Activated T-cell treated with anti-CD3 and anti-CD28 coated beads, Interleukin-2, amount 50 U/mL, for 48 hours (primary cell): ENCODE measurements at regions not wholly inside any gene's neighbourhood (a gene's known extent, or its start where the extent isn't known, plus 50 kb on each side); places are given as distances from the start of the nearest gene placed in this dataset.

Experiments used
- DNase-seq, 2 experiments: peaks; one replicate each; pipeline ENCODE4 v3.0.0-alpha.2; 2020

DNA sequence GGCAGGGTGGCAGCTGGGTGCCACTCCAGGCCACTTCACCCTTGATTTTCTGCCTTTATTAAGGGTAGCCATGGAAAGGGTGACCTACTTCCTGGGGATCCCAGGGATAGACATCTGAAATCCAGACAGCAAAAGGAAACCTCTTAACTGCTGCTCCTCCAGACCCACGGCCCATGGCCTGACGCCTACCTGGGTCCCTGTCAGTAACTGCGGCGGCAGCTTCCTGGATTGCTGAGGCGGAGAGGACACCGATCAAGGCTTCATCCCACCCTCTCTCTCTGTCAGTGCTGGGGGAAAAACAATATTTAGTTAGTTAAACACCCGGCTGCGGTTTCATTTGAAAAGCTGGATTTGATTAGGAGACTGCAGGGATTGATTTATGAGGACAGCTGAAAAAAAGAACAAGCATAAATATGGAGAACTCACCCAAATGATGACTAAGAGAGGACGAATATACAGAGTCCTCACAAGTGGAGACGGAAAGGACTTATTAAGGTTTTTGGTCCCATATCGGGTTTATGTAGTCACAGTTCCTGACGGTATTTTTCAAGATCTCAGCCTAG, 158.7 kb upstream of the KLF4 start:
- no peak for DNase-seq

DNA sequence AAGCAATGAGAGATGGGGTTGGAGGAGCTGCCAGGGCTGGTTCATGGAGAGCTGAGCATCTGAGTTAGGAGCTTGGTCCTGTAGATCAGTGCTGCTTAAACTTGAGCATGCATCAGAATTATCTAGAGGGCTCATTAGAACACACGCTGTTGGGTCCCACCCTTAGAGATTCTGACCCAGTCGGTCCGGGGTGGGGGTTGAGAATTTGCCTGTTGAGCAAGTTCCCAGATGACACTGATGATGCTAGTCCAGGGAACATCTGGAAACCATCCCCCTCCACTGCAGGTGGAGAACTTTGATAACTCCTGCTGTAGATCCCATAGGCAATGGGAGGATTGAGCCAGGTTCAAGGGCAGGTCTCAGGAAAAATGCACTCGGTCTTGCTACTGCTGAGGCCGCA, 158.0 kb upstream of the KLF4 start:
- no peak for DNase-seq

GRCh38 chr9:107647141-107647540, 157.6 kb upstream of the KLF4 start:
- no peak for DNase-seq

DNA sequence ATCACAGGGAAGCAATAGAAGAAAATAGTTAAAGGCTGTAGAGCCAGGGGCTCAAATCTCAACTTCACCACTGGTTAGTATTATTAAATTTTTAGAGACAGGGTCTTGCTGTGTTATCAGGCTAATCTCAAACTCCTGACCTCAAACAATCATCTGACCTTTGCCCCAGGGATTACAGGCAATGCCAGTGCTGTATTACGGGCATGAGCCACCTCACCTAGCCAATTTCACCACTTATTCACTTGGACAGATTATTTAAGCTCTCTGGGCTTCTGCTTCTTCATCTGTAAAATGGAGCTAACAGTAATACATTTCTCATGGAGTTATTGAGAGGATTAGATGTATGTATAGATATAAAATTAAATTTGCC, 155.9 kb upstream of the KLF4 start:
- no peak for DNase-seq

DNA sequence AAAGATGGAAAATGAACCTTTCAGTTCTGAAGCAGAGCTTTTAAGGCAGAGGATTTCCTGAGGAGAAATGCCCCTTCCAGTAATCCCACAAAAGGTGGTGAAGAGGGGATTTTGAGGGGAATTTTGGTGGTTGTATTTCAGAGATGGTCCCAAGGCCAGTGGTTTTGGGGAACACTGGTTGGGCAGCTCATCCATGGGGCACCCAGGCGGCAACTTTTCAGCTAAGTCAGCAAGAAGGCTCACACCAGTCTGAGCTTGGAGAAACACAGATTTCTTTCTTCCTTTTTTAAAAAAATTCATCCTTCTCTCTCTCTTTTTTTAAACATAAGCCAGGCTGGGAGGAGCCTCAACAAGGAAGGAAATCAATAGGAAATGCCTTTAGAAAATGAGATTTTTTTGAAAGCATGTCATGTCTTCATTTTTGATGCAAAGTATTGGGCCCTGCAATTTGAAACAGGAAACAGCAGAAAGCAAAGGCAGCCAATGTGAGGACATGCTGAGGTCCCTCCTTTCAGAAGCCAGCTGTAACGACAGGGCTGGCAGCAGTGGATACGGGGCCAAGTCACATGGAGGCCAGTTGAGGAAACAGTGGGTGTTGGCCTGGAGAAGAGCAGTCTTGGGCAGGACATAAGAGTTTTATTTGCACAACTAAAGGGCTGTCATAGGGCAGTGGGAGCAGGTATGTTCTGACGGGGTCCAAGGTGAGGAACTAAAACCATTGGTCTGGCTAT, 155.3 kb upstream of the KLF4 start:
- DNase-seq = no peak

DNA sequence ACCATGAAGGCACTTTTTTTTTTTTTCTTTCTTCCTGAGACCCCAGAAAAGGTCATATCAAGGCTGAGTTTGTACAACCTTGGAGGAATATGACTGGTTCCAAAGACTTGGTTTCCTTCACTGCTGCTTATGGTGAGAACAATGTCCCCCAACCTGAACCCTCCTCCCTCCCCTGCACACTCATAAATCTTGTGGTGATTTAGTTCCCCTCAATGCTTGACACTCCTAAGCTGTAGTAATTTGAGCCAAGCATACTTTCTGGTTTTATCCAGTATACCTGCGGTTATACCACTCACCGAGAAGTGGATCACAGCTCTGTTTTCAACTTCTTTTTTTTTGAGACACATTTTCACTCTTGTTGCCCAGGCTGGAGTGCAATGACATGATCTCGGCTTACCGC, 149.9 kb upstream of the KLF4 start:
- DNase-seq = no peak

- DNase-seq = no peak
These were observed 149.1 kb upstream of the KLF4 start for GRCh38 chr9:107638521-107639310.

GRCh38 chr9:107637421-107638420, 148.2 kb upstream of the KLF4 start:
- no peak for DNase-seq

DNA sequence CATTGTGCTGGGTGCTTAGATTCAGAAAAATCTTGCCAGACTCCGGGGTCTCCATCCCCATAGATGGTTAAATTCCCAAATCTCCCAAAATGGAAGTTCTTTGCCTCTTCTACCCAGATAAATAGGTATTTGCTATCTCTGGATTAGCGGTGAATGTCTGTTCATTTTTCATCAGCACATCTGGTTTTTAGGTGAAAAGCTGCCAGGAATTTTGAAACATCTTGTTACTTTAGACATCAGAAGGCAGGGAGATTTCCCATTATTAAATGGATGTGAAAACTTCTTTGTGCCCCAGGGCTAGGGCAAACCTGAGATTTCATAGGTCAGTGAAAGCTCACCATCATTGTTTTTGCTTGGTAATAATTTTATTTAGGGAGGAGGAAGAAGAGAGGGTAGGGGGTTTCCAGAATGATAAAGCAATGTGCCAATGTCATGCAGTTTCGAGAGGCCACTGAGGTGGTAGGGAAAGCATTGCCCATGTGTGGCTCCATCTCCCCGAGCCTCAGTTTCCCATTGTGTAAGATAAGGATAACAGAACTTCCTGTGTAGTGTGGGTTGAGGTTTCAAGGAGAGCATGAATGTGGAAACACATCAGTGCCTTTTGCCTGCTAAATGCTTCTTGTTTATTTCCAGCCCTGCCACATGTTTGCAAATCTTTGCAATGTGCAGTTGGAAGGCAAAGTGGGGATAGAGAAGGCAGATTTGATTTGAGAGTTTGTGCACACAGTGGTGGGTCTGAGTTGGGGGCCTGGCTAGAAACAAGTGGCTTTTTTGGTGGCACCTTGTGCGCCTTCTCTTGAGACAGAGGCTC, 147.2 kb upstream of the KLF4 start:
- DNase-seq = no peak

GRCh38 chr9:107635803-107636174, 146.2 kb upstream of the KLF4 start:
- DNase-seq = no peak

GRCh38 chr9:107635101-107635802, 145.7 kb upstream of the KLF4 start:
- DNase-seq = no peak

- no peak for DNase-seq
These were observed 143.8 kb upstream of the KLF4 start for GRCh38 chr9:107633406-107633805.

DNA sequence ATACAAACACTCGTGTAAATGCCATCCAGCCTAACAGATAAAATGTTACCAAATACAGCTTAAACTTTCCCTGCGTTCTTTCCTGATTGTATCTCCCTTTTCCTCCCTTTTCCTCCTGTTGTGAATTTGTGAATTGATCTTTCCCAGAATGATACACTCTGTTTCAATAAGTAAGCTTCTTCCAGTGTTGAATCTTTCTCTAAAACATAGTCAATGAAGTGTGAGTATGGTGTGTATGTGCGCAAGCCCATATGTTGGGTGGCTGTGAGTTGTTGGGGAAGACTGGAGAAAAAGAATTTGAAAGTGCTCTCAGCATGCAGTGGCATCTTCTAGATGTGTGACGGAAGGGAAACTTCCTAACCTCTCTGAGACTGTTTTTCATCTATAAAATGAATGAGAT, 143.1 kb upstream of the KLF4 start:
- DNase-seq = no peak

GRCh38 chr9:107632216-107632615, 142.6 kb upstream of the KLF4 start:
- no peak for DNase-seq

- DNase-seq = no peak
These were observed 142.2 kb upstream of the KLF4 start for GRCh38 chr9:107631788-107632187.

DNA sequence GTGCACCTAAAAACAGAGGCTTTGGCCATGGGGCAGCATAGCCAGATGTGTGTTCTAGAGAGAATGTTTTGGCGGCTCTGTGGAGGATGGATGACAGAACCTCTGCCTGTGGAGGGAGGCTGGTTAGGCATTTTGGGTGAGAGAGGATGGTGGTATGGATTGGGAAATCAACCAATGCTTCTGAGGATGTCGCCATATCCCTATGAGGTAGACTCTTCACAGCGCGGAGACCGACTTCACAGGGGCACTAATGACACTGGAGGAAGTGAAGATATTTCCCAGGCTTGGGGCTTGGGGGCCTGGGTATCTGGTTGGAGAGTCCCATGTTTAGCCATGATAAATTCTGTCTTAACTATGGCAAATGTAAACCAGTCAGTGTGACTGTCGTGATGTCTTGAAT, 140.6 kb upstream of the KLF4 start:
- DNase-seq = no peak

- DNase-seq = no peak
These were observed 138.9 kb upstream of the KLF4 start for GRCh38 chr9:107628444-107628843.

DNA sequence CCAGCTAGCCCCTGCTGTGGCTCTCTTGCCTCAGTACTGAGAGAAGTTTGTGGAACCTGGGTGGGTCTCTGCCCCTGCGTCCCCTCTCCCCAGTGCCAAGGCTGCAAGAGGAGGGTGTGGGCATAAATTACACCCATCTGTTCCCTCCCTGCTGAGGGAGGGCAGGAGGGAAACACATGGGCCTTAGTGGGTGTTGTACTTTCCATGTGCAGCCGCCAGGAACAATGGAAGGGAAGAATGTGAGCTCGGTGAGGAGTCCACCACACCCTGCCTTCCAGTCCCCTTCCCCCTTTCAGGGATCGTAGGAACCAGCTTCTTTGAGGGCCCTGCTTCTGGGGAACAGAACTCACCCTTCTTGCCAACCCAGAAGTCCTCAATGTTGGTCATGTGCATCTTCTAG, 138.2 kb upstream of the KLF4 start:
- DNase-seq = no peak

- DNase-seq = no peak
These were observed 136.5 kb upstream of the KLF4 start for GRCh38 chr9:107626118-107626517.

DNA sequence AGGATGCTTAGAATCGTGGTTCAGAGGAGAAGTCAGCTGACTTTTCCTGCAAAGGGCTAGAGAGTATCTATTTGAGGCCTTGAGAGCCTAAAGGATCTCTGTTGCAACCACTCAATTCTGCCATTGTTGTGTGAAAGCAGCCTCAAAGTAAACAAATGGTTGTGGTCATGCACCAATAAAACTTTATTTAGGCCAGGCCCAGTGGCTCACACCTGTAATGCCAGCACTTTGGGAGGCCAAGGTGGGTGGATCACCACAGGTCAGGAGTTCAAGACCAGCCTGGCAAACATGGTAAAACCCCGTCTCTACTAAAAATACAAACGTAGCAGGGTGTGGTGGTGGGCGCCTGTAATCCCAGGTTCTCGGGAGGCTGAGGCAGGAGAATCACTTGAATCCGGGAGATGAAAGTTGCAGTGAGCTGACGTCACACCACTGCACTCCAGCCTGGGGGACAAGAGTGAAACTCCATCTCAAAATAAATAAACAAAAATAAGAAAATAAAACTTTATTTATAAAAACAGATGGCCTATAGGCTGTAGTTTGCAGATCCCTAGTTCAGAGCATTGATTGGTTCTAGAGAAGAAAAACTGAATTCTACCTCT, 135.9 kb upstream of the KLF4 start:
- DNase-seq = no peak
